Stomach (tissue), 8 donors: ENCODE measurements at regions not wholly inside any gene's neighbourhood (a gene's known extent, or its start where the extent isn't known, plus 50 kb on each side); places are given as distances from the start of the nearest gene placed in this dataset.

Source experiments
- DNase-seq, 2 donors: peaks; one replicate each; pipeline versions ENCODE4 v3.0.0 to v3.0.0-alpha.2; 2013 to 2019
- H3K27ac ChIP-seq, 5 donors: fragments of 200-600 bp in 4 of 5; sonication (generic) in 4 of 5; one replicate each; pipeline ENCODE4 v1.5.1; 2013 to 2019; ENCODE audit warnings: mild to moderate bottlenecking in 1 of 5, moderate library complexity in 1 of 5
- H3K27me3 ChIP-seq, 3 donors: fragments of 200-600 bp; sonication (generic); one replicate each; pipeline ENCODE4 v1.5.1; 2017 to 2019; ENCODE audit warnings: mixed run types in 1 of 3
- H3K36me3 ChIP-seq, 4 donors: fragments of 200-600 bp; sonication (generic); 1 replicate in 3 of 4; 2 replicates in 1 of 4; pipeline ENCODE4 v1.5.1; 2016 to 2019
- H3K4me1 ChIP-seq, 4 donors: fragments of 200-600 bp; sonication (generic); one replicate each; pipeline ENCODE4 v1.5.1; 2016 to 2019
- H3K4me3 ChIP-seq, 4 donors: fragments of 200-600 bp; sonication (generic) in 3 of 4; one replicate each; pipeline ENCODE4 v1.5.1; 2016 to 2019; ENCODE audit warnings: mild to moderate bottlenecking in 1 of 4
- H3K9me3 ChIP-seq, 4 donors: fragments of 200-600 bp; sonication (generic); one replicate each; pipeline ENCODE4 v1.5.1; 2016 to 2019
- EP300 ChIP-seq: sonication (generic); formaldehyde crosslinking; IDR thresholded peaks from one replicate; pipeline ENCODE4 v1.6.1; 2017; ENCODE audit warnings: antibody characterized with exemption
- POLR2A ChIP-seq, 4 donors: fragments of 450-650 bp; IDR thresholded peaks; one replicate each; pipeline ENCODE4 v1.6.1; 2016; ENCODE audit warnings: antibody characterized with exemption in 4 of 4, control low read depth in 2 of 4, mild to moderate bottlenecking in 1 of 4, moderate library complexity in 1 of 4
- POLR2AphosphoS5 ChIP-seq, 3 donors: sonication (generic); formaldehyde crosslinking; IDR thresholded peaks; one replicate each; pipeline ENCODE4 v1.6.1; 2016; ENCODE audit warnings: antibody characterized with exemption in 3 of 3
- WGBS, 5 donors: extraction: QIAGEN DNeasy Blood & Tissue Kit in 3 of 5; methylation state at CpG; one replicate each; pipeline versions ENCODE4 v1.1.5 to v1.1.7; 2013 to 2018; 5-methylcytosine and 5-hydroxymethylcytosine counted together
- intact Hi-C: fragments of 100-400 bp; cut with DNase I; formaldehyde crosslinking; loops from one replicate; pipeline ENCODE4 v1.15.1; 2023; ENCODE audit warnings: low total_unique reads
- TF ChIP-seq, protein P1 (sequence below), 7 experiments: fragments of 450-650 bp in 4 of 7; fragments of 200-600 bp in 3 of 7; sonication (generic) in 3 of 7; IDR thresholded peaks; one replicate each; pipeline ENCODE4 v1.5.1; 2016 to 2019; ENCODE audit warnings: antibody characterized with exemption in 7 of 7, control low read depth in 2 of 7, mild to moderate bottlenecking in 1 of 7
- donor health status: healthy with polysubstance abuse.
- donor health status: Bipolar disorder and iron deficiency.
- donor health status: healthy.

DNA sequence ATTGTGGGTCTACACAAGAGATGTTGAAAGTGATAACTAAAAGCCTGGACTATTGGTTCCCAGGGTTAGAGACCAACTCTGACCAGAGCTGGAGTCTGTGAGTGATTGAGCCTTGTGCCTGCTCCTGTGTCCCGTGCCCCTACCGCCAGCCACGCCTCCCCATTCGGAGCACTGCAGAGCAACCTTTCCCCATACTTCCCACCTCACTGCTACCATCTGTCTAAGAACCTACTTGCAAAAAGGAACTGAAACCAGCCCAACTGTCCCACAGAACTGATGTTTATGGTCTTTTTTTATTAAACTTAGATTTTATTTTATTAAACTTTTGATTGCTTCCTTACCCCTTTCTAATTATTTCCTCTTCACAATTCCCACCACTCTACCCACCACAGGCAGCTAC, 300.3 kb upstream of the MGAT5 start:
- 70 to 91% (median 85%) methylated on average over 4 of the region's 4 CpGs for WGBS, 5 donors
- no peaks in the 10 kb centered on the region for H3K27me3 ChIP-seq
- no peaks in the 10 kb centered on the region for H3K4me1 ChIP-seq
- no peak overlapping the region for H3K27ac ChIP-seq
- H3K36me3 ChIP-seq, result no peaks in the 10 kb centered on the region
- H3K4me3 ChIP-seq, result no peak overlapping the region
- no peaks in the 10 kb centered on the region for H3K9me3 ChIP-seq
- intact Hi-C loops, result no loop called here
- TF ChIP-seq POLR2AphosphoS5 (IDR thresholded peaks at IDR 0.05) (no peak), EP300 (no peak), POLR2A (IDR thresholded peaks at IDR 0.05) (no peak)
- TF ChIP-seq, protein P1, sequence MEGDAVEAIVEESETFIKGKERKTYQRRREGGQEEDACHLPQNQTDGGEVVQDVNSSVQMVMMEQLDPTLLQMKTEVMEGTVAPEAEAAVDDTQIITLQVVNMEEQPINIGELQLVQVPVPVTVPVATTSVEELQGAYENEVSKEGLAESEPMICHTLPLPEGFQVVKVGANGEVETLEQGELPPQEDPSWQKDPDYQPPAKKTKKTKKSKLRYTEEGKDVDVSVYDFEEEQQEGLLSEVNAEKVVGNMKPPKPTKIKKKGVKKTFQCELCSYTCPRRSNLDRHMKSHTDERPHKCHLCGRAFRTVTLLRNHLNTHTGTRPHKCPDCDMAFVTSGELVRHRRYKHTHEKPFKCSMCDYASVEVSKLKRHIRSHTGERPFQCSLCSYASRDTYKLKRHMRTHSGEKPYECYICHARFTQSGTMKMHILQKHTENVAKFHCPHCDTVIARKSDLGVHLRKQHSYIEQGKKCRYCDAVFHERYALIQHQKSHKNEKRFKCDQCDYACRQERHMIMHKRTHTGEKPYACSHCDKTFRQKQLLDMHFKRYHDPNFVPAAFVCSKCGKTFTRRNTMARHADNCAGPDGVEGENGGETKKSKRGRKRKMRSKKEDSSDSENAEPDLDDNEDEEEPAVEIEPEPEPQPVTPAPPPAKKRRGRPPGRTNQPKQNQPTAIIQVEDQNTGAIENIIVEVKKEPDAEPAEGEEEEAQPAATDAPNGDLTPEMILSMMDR (IDR thresholded peaks at IDR 0.05), result no peak
- DNase-seq, result no peak

DNA sequence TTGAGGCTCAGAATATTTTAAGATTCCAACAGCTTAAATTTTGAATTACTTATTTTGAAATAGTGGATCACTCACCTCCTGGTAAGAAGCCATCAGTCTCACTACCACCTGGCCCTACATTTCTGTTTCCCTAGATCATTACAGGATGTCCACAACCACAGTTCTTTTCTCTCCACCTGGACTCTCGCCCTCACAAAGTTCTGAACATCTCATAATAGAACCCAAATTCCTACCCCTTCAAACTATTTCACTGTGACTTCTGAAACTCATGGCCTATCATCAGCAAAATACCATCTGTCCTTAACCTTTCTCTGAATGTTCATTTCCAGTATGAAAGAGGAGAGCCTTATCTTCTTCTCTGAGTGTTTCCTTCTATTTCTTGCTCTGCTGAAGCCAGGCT, 299.2 kb upstream of the MGAT5 start:
- H3K9me3 ChIP-seq, result no peaks in the 10 kb centered on the region
- intact Hi-C loops, result no loop called here
- no peak for TF ChIP-seq POLR2A (IDR thresholded peaks at IDR 0.05)
- TF ChIP-seq, protein P1 (IDR thresholded peaks at IDR 0.05), result no peak
- TF ChIP-seq POLR2AphosphoS5 (IDR thresholded peaks at IDR 0.05), result no peak
- TF ChIP-seq EP300, result no peak

DNA sequence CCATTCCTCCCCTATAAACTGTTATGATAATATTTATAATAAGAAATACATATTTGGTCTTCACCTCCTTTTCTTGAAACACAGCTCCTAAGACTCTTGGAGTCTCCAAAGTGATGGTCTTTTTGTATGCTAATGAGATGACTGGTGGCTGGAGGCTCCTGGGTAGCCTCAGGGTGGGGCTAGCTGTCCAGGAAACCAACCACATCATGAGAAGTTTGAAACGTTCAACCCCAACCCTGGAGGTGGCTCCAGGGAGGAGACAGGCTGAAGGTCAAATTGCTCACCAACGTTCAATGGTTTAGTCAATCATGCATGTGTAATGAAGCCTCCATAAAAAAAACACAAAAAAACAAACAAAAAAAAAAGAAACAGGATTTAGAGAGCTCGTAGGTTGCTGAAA, 298.7 kb upstream of the MGAT5 start:
- TF ChIP-seq, protein P1 (IDR thresholded peaks at IDR 0.05), result no peak
- TF ChIP-seq POLR2A (IDR thresholded peaks at IDR 0.05), result no peak
- no peak for TF ChIP-seq EP300
- no peak for TF ChIP-seq POLR2AphosphoS5 (IDR thresholded peaks at IDR 0.05)
- intact Hi-C loops, result no loop called here
- no peaks in the 10 kb centered on the region for H3K27me3 ChIP-seq
- H3K36me3 ChIP-seq, result no peaks in the 10 kb centered on the region
- H3K9me3 ChIP-seq, result no peaks in the 10 kb centered on the region
- H3K27ac ChIP-seq, result no peak overlapping the region
- H3K4me1 ChIP-seq, result no peaks in the 10 kb centered on the region
- no peak overlapping the region for H3K4me3 ChIP-seq
- WGBS, 5 donors, result 23 to 49% (median 40%) methylated on average over 3 of the region's 3 CpGs
- DNase-seq, result no peak

More for the DNA sequence above, 299.2 kb upstream of the MGAT5 start:
- H3K4me1 ChIP-seq, result no peaks in the 10 kb centered on the region
- no peak overlapping the region for H3K4me3 ChIP-seq
- H3K27me3 ChIP-seq, result no peaks in the 10 kb centered on the region
- WGBS, 5 donors, result 55 to 82% (median 80%) methylated on average over 1 of the region's 1 CpG
- DNase-seq, result no peak
- H3K27ac ChIP-seq, result no peak overlapping the region
- no peaks in the 10 kb centered on the region for H3K36me3 ChIP-seq

DNA sequence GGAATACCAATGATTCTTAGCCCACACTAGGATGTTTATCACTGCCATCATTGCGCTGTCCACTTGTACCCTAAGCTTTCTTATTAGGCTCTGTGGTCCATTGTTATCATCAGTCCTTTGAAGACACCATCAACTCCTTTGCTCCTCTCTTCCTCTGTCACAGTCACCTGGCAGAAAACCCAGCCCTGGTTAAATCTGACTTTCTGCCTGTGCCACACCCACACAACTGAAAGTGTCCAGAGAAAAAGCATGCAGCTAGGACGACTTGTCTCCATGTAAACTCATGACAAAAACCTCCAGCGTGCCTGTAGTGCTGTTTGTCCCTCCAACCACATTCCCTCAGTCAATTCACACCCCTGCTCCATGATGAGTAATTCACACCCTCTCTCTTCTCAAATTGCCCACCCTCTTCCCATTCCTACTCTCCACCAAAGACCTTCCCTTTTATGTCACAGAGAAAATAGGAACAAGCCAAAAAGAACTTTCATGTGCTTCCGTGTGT, 297.4 kb upstream of the MGAT5 start:
- no peak for TF ChIP-seq POLR2AphosphoS5 (IDR thresholded peaks at IDR 0.05)
- WGBS, 5 donors, result 44 to 68% (median 54%) methylated on average over 4 of the region's 4 CpGs
- Histone ChIP-seq H3K27me3 (no peaks in the 10 kb centered on the region), H3K27ac (no peak overlapping the region), H3K4me3 (no peak overlapping the region), H3K4me1 (no peaks in the 10 kb centered on the region), H3K9me3 (no peaks in the 10 kb centered on the region), H3K36me3 (no peaks in the 10 kb centered on the region)
- no peak for DNase-seq
- intact Hi-C loops, result no loop called here

DNA sequence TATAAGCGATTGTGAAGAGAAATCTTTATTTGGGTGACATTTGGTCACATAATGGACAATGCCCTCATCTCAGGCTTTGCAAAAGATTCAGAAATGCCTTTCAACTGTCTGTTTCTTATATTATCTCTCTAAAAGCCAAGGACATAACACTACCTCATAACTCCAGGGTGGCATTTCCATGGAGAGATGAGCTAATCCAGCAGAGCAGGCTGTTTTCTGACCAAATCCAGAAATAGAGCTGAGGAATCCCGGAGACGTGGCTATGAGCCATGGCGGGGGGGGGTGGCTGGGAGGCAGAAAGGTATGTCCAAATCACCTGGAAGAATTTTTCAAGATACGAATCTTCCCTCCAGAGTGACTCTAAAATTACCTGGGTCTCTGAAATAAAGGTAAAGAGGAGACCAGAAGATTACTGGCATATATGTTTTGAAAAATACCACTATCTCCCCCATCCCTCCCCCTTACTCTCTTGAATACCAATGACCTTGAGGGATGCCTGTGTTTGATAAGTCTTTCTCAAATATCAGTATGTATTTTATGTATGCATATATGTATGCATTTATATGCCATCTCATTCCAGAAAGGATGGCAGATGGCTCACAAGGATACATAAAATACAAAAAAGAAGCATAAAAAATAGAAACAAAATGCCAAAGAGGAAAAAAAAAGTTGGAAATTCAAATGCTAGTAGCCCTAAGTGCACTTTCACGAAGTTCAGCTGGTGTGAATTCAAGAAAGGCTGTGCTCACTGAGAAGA, 296.0 kb upstream of the MGAT5 start:
- Histone ChIP-seq H3K27ac (no peak overlapping the region), H3K4me3 (no peak overlapping the region), H3K4me1 (no peaks in the 10 kb centered on the region), H3K27me3 (no peaks in the 10 kb centered on the region), H3K9me3 (no peaks in the 10 kb centered on the region), H3K36me3 (no peaks in the 10 kb centered on the region)
- TF ChIP-seq POLR2A (IDR thresholded peaks at IDR 0.05), result no peak
- TF ChIP-seq POLR2AphosphoS5 (IDR thresholded peaks at IDR 0.05), result no peak
- no peak for TF ChIP-seq EP300
- TF ChIP-seq, protein P1 (IDR thresholded peaks at IDR 0.05), result no peak
- WGBS, 5 donors, result 50 to 71% (median 62%) methylated on average over 6 of the region's 6 CpGs
- no peak for DNase-seq
- intact Hi-C loops, result no loop called here
